Fibroblast of the aortic adventitia (primary cell): ENCODE measurements at regions not wholly inside any gene's neighbourhood (a gene's known extent, or its start where the extent isn't known, plus 50 kb on each side); places are given as distances from the start of the nearest gene placed in this dataset.
A peak's percentile ranks its signal among the peaks of the same experiment; 100 is the strongest.

Source experiments
- DNase-seq: peaks from one replicate; pipeline ENCODE4 v3.0.0-alpha.2; 2010; ENCODE audit warnings: low read depth
- H3K4me3 ChIP-seq: 2 replicates; pipeline ENCODE4 v1.5.1; 2011; ENCODE audit warnings: low read depth, mild to moderate bottlenecking, control low read depth, low read length, moderate library complexity
- CTCF ChIP-seq: IDR thresholded peaks from 2 replicates; pipeline ENCODE4 v1.5.1; 2011; ENCODE audit warnings: mild to moderate bottlenecking, low read length, control low read depth, inconsistent platforms; ENCODE audit not compliant: insufficient read depth

GRCh38 chr4:175427751-175428150, 384.3 kb downstream of the GPM6A start:
- H3K4me3 ChIP-seq: no peak overlapping the region
- DNase-seq: no peak
- no peak for TF ChIP-seq CTCF

GRCh38 chr4:175431694-175432093, 380.4 kb downstream of the GPM6A start:
- no peak for TF ChIP-seq CTCF
- H3K4me3 ChIP-seq: no peak overlapping the region

GRCh38 chr4:175435381-175435783, 376.7 kb downstream of the GPM6A start:
- no peak for TF ChIP-seq CTCF
- H3K4me3 ChIP-seq: no peak overlapping the region
- DNase-seq: peak; percentile 15

More at GRCh38 chr4:175431694-175432093, 380.4 kb downstream of the GPM6A start:
- no peak for DNase-seq

GRCh38 chr4:175436196-175436595, 375.9 kb downstream of the GPM6A start:
- no peak for TF ChIP-seq CTCF

GRCh38 chr4:175440786-175441185, 371.3 kb downstream of the GPM6A start:
- peak; percentile 45 for DNase-seq
- no peak overlapping the region for H3K4me3 ChIP-seq
- no peak for TF ChIP-seq CTCF

More at GRCh38 chr4:175436196-175436595, 375.9 kb downstream of the GPM6A start:
- no peak for DNase-seq
- H3K4me3 ChIP-seq: no peak overlapping the region

- TF ChIP-seq CTCF: no peak
- DNase-seq: no peak
- no peak overlapping the region for H3K4me3 ChIP-seq
These were observed 370.8 kb downstream of the GPM6A start for GRCh38 chr4:175441256-175441655.

GRCh38 chr4:175443547-175443946, 368.5 kb downstream of the GPM6A start:
- TF ChIP-seq CTCF: peak; percentile 34
- peak; percentile 22 for DNase-seq

More at GRCh38 chr4:175443547-175443946, 368.5 kb downstream of the GPM6A start:
- H3K4me3 ChIP-seq: no peak overlapping the region
